ENCODE measurements at regions not wholly inside any gene's neighbourhood (a gene's known extent, or its start where the extent isn't known, plus 50 kb on each side); places are given as distances from the start of the nearest gene placed in this dataset.

- no peak for FAIRE-seq
- intact Hi-C loops (cut with DNase I) = loop anchor here in 1 of 3 donors (10.0 kb wide), 1 partner anchor 271 kb away; no protein-coding TSS in a partner anchor
- WGBS, 2 donors = 78 to 91% methylated on average over 4 of the region's 4 CpGs
These were observed 184.5 kb upstream of the TSC22D2 start for GRCh38 chr3:150223558-150223957.

GRCh38 chr3:150222691-150223489 lies 185.2 kb upstream of the TSC22D2 start:
- ATAC-seq (no peak), FAIRE-seq (no peak), DNase-seq (no peak)
- no peak for TF ChIP-seq CTCF (IDR thresholded peaks at IDR 0.05)
- Histone ChIP-seq H3K27me3 (no peaks in the 10 kb centered on the region), H3K27ac (no peak overlapping the region), H3K4me3 (no peak overlapping the region), H3K4me1 (no peaks in the 10 kb centered on the region), H3K36me3 (no peaks in the 10 kb centered on the region), H3K9me3 (no peaks in the 10 kb centered on the region)
- 73 to 80% methylated on average over 10 of the region's 10 CpGs for WGBS, 2 donors
- intact Hi-C loops (cut with DNase I) = loop anchor here in 1 of 3 donors (10.0 kb wide), 1 partner anchor 272 kb away; no protein-coding TSS in a partner anchor

More at GRCh38 chr3:150223558-150223957, 184.5 kb upstream of the TSC22D2 start:
- Histone ChIP-seq H3K4me1 (no peaks in the 10 kb centered on the region), H3K9me3 (no peaks in the 10 kb centered on the region), H3K27ac (no peak overlapping the region), H3K4me3 (no peak overlapping the region), H3K36me3 (no peaks in the 10 kb centered on the region), H3K27me3 (no peaks in the 10 kb centered on the region)
- ATAC-seq (no peak), DNase-seq (no peak)
- TF ChIP-seq CTCF (IDR thresholded peaks at IDR 0.05) = no peak

- H3K4me3 ChIP-seq = no peak overlapping the region
- intact Hi-C loops (cut with DNase I) = loop anchor here in 1 of 3 donors (10.0 kb wide), 1 partner anchor 273 kb away; no protein-coding TSS in a partner anchor
- FAIRE-seq (no peak), DNase-seq (no peak), ATAC-seq (no peak)
- no peak overlapping the region for H3K27ac ChIP-seq
- H3K27me3 ChIP-seq = no peaks in the 10 kb centered on the region
- TF ChIP-seq CTCF (IDR thresholded peaks at IDR 0.05) = no peak
- H3K36me3 ChIP-seq = no peaks in the 10 kb centered on the region
- 86 to 88% methylated on average over 10 of the region's 10 CpGs for WGBS, 2 donors
- no peaks in the 10 kb centered on the region for H3K4me1 ChIP-seq
- no peaks in the 10 kb centered on the region for H3K9me3 ChIP-seq
These were observed 186.1 kb upstream of the TSC22D2 start for GRCh38 chr3:150221904-150222523.

GRCh38 chr3:150220799-150221198 lies 187.3 kb upstream of the TSC22D2 start:
- no peaks in the 10 kb centered on the region for H3K9me3 ChIP-seq
- intact Hi-C loops (cut with DNase I) = loop anchor here in 1 of 3 donors (10.0 kb wide), 1 partner anchor 274 kb away; no protein-coding TSS in a partner anchor
- DNase-seq (no peak), FAIRE-seq (no peak), ATAC-seq (peak in 3 of 4 donors; percentile 39 to 60 (median 49))
- H3K27me3 ChIP-seq = no peaks in the 10 kb centered on the region
- no peaks in the 10 kb centered on the region for H3K36me3 ChIP-seq
- no peak for TF ChIP-seq CTCF (IDR thresholded peaks at IDR 0.05)
- WGBS, 2 donors = 36 to 38% methylated on average over 5 of the region's 5 CpGs
- no peak overlapping the region for H3K27ac ChIP-seq
- H3K4me1 ChIP-seq = no peaks in the 10 kb centered on the region
- H3K4me3 ChIP-seq = peak overlapping the region in 2 of 4 donors; percentile 16 to 31
